ENCODE measurements at regions not wholly inside any gene's neighbourhood (a gene's known extent, or its start where the extent isn't known, plus 50 kb on each side); places are given as distances from the start of the nearest gene placed in this dataset.

DNA sequence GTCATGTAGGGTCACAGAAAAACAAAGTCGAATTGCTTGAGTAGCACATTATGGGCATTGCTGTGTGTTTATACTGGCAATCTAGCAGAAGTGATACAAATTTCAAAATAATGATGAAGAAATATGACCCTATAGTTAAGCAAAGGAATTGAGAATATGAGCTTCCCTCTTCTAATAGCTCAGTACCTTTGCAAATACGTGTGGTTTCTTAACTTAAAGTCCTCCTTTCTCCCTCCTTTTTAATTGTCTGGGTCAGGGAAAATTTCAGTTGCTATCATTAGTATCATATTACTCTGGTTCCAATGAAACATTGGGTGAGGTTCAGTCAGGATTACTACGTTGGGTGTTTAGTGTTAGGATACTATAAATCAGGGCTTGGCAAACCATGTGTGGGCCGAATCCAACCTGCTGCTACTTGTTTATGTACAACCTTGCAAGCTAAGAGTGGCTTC is 166.8 kb upstream of the CARMIL1 start:
- Histone ChIP-seq H3K9me3 (no peaks in the 10 kb centered on the region), H3K4me1 (no peaks in the 10 kb centered on the region), H3K36me3 (ENCODE audit: low read depth, missing control alignments) (no peaks in the 10 kb centered on the region), H3K27ac (no peak overlapping the region), H3K4me3 (no peak overlapping the region), H3K27me3 (no peaks in the 10 kb centered on the region)
- WGBS, 2 donors = 67 to 68% methylated on average over 4 of the region's 4 CpGs
- no peak for DNase-seq
- intact Hi-C loops (cut with DNase I; ENCODE audit: low total_unique reads) = no loop called here
- TF ChIP-seq, protein P1, sequence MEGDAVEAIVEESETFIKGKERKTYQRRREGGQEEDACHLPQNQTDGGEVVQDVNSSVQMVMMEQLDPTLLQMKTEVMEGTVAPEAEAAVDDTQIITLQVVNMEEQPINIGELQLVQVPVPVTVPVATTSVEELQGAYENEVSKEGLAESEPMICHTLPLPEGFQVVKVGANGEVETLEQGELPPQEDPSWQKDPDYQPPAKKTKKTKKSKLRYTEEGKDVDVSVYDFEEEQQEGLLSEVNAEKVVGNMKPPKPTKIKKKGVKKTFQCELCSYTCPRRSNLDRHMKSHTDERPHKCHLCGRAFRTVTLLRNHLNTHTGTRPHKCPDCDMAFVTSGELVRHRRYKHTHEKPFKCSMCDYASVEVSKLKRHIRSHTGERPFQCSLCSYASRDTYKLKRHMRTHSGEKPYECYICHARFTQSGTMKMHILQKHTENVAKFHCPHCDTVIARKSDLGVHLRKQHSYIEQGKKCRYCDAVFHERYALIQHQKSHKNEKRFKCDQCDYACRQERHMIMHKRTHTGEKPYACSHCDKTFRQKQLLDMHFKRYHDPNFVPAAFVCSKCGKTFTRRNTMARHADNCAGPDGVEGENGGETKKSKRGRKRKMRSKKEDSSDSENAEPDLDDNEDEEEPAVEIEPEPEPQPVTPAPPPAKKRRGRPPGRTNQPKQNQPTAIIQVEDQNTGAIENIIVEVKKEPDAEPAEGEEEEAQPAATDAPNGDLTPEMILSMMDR (IDR thresholded peaks at IDR 0.05) = no peak
- TF ChIP-seq POLR2A (IDR thresholded peaks at IDR 0.05) = no peak

DNA sequence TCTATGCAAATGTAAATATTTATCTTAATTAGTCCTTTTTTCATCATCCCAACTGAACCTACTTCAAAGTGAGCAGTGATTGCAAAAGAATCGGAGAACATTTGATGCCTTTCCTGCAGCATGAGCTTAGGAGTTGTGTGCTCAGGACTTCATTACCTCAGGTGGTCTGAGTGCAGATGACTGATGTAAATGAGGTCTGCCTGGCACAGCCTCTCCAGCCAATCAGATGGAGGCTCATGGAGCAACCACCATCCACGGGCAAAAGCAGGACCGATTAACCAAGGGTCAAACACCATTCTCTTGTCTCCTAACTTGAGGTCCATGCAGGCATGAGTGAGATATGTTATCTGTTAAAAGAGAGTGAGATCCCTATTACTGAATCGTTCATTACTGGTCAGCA is 165.7 kb upstream of the CARMIL1 start:
- Histone ChIP-seq H3K4me3 (no peak overlapping the region), H3K27ac (no peak overlapping the region), H3K36me3 (ENCODE audit: low read depth, missing control alignments) (no peaks in the 10 kb centered on the region), H3K4me1 (no peaks in the 10 kb centered on the region), H3K27me3 (no peaks in the 10 kb centered on the region), H3K9me3 (no peaks in the 10 kb centered on the region)
- intact Hi-C loops (cut with DNase I; ENCODE audit: low total_unique reads) = no loop called here
- WGBS, 2 donors = 80 to 85% methylated on average over 4 of the region's 4 CpGs
- DNase-seq = no peak
- TF ChIP-seq, protein P1 (IDR thresholded peaks at IDR 0.05) = no peak
- no peak for TF ChIP-seq POLR2A (IDR thresholded peaks at IDR 0.05)

- DNase-seq = no peak
- TF ChIP-seq, protein P1 (IDR thresholded peaks at IDR 0.05) = no peak
- TF ChIP-seq POLR2A (IDR thresholded peaks at IDR 0.05) = no peak
- H3K4me3 ChIP-seq = no peak overlapping the region
- intact Hi-C loops (cut with DNase I; ENCODE audit: low total_unique reads) = no loop called here
- no peak overlapping the region for H3K27ac ChIP-seq
- no peaks in the 10 kb centered on the region for H3K36me3 ChIP-seq (ENCODE audit: low read depth, missing control alignments)
- H3K4me1 ChIP-seq = no peaks in the 10 kb centered on the region
- WGBS, 2 donors = 72 to 86% methylated on average over 3 of the region's 3 CpGs
- H3K27me3 ChIP-seq = no peaks in the 10 kb centered on the region
- H3K9me3 ChIP-seq = no peaks in the 10 kb centered on the region
These were observed 161.1 kb upstream of the CARMIL1 start for GRCh38 chr6:25118038-25118437.

DNA sequence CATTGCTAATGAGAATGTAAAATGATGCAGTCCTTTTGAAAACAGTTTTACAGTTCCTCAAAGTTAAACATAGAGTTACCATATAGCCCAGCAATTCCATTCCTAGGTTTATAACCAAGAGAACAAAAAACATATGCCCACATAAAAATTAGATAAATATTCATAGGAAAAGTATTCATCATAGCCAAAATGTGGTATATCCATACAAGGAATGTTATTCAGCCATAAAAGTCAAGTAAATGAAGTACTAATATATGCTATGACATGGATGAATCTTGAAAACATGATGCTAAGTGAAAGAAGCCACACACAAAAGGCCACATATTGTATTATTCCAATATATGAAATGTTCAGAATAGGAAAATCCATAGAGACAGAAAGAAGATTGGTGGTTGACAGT is 158.0 kb upstream of the CARMIL1 start:
- no peaks in the 10 kb centered on the region for H3K27me3 ChIP-seq
- no peaks in the 10 kb centered on the region for H3K4me1 ChIP-seq
- no peak overlapping the region for H3K4me3 ChIP-seq
- no peaks in the 10 kb centered on the region for H3K9me3 ChIP-seq
- H3K36me3 ChIP-seq (ENCODE audit: low read depth, missing control alignments) = no peaks in the 10 kb centered on the region
- intact Hi-C loops (cut with DNase I; ENCODE audit: low total_unique reads) = no loop called here
- no peak for DNase-seq
- H3K27ac ChIP-seq = no peak overlapping the region
- TF ChIP-seq POLR2A (IDR thresholded peaks at IDR 0.05) = no peak
- TF ChIP-seq, protein P1 (IDR thresholded peaks at IDR 0.05) = no peak

DNA sequence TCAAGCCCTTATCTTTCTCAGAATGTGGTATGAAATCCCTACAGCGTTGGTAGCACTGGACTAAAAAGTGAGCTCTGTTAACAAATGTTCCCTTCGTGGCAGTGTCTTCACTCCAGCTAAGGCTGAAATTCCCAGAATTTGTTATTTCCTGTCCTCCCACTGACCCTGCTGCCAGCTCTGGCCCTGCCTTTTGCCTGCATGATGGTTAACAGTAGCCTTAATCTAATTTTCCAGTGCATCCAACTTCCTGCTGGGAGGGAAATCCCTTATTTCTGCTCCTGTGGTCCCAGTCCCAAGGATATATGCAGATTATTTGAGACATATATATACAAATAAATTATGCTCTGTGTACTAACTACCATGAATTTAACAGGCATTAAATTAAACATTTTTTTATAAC is 157.2 kb upstream of the CARMIL1 start:
- WGBS, 2 donors = 49 to 67% methylated on average over 2 of the region's 2 CpGs
- no peaks in the 10 kb centered on the region for H3K36me3 ChIP-seq (ENCODE audit: low read depth, missing control alignments)
- no peak overlapping the region for H3K27ac ChIP-seq
- TF ChIP-seq, protein P1 (IDR thresholded peaks at IDR 0.05) = no peak
- no peak for TF ChIP-seq POLR2A (IDR thresholded peaks at IDR 0.05)
- no peaks in the 10 kb centered on the region for H3K4me1 ChIP-seq
- no peak overlapping the region for H3K4me3 ChIP-seq
- no peaks in the 10 kb centered on the region for H3K27me3 ChIP-seq
- DNase-seq = no peak
- intact Hi-C loops (cut with DNase I; ENCODE audit: low total_unique reads) = no loop called here
- H3K9me3 ChIP-seq = no peaks in the 10 kb centered on the region
